H1 (cell line): ENCODE measurements at regions not wholly inside any gene's neighbourhood (a gene's known extent, or its start where the extent isn't known, plus 50 kb on each side); places are given as distances from the start of the nearest gene placed in this dataset.

Experiments used
- CTCF ChIA-PET: fragments of 300-600 bp; sonication (Branson Sonifier 250); formaldehyde crosslinking; loops from one replicate; lab custom pipeline; 2021; ENCODE audit not compliant: partially characterized antibody; lab: Charles Lee
- POLR2A ChIA-PET: fragments of 300-600 bp; sonication (Branson Sonifier 250); formaldehyde crosslinking; loops from one replicate; lab custom pipeline; 2021; ENCODE audit warnings: inconsistent platforms; ENCODE audit not compliant: partially characterized antibody; lab: Charles Lee
- DNase-seq, 2 experiments: peaks; one replicate each; pipeline versions ENCODE4 v3.0.0 to v3.0.0-alpha.2; 2010 to 2022; ENCODE audit warnings: low spot score in 2 of 2, low read depth in 1 of 2, mixed read lengths in 1 of 2
- FAIRE-seq: peaks from 2 replicates; lab custom pipeline; 2011; peaks lifted over from hg19 to GRCh38; lab: Jason Lieb, UNC
- H2AFZ ChIP-seq: 2 replicates; pipeline ENCODE4 v1.8.1; 2012; ENCODE audit warnings: low read length, inconsistent platforms
- H2AK5ac ChIP-seq: 2 replicates; pipeline ENCODE4 v1.6.1; 2013; ENCODE audit warnings: low read depth, low read length
- H2BK120ac ChIP-seq: replicated peaks from 2 replicates; pipeline ENCODE3; 2013; ENCODE audit warnings: low read depth, low read length, inconsistent platforms
- H2BK12ac ChIP-seq: 2 replicates; pipeline ENCODE4 v1.6.1; 2013; ENCODE audit warnings: low read depth, low read length
- H2BK15ac ChIP-seq: 2 replicates; pipeline ENCODE4 v1.6.1; 2013; ENCODE audit warnings: low read length
- H2BK20ac ChIP-seq: 2 replicates; pipeline ENCODE4 v1.6.1; 2013; ENCODE audit warnings: low read length
- H2BK5ac ChIP-seq: 2 replicates; pipeline ENCODE4 v1.6.1; 2013; ENCODE audit warnings: low read depth, low read length
- H3K14ac ChIP-seq: 2 replicates; pipeline ENCODE4 v1.6.1; 2013; ENCODE audit warnings: inconsistent platforms; ENCODE audit not compliant: insufficient read length
- H3K18ac ChIP-seq: 2 replicates; pipeline ENCODE4 v1.6.1; 2013; ENCODE audit warnings: low read length; ENCODE audit errors: extremely low read depth
- H3K23ac ChIP-seq: 2 replicates; pipeline ENCODE4 v1.6.1; 2013; ENCODE audit warnings: inconsistent platforms; ENCODE audit not compliant: insufficient read length
- H3K23me2 ChIP-seq: 2 replicates; pipeline ENCODE4 v1.6.1; 2013; ENCODE audit warnings: low read depth, low read length
- H3K27ac ChIP-seq: 2 replicates; pipeline ENCODE4 v1.6.1; 2011; ENCODE audit warnings: low read depth, low read length, inconsistent platforms
- H3K27me3 ChIP-seq, 4 experiments: replicated peaks in 1 of 4; 1 replicate in 1 of 4; 2 replicates in 3 of 4; pipeline versions ENCODE4 v1.6.1 to v1.8.1; 2011 to 2013; ENCODE audit warnings: low read length in 3 of 4, mild to moderate bottlenecking in 3 of 4, inconsistent platforms in 2 of 4, mixed read lengths in 2 of 4, moderate library complexity in 1 of 4; ENCODE audit not compliant: control insufficient read depth in 3 of 4, insufficient read depth in 3 of 4; ENCODE audit errors: extremely low read depth in 1 of 4
- H3K36me3 ChIP-seq, 4 experiments: 2 replicates each; pipeline versions ENCODE4 v1.6.1 to v1.8.1; 2011 to 2013; ENCODE audit warnings: mild to moderate bottlenecking in 4 of 4, low read length in 3 of 4, moderate library complexity in 2 of 4, control low read depth in 1 of 4, inconsistent platforms in 1 of 4; ENCODE audit not compliant: insufficient read depth in 4 of 4, control insufficient read depth in 2 of 4
- H3K4ac ChIP-seq: replicated peaks from 2 replicates; pipeline ENCODE3; 2013; ENCODE audit warnings: low read length, low read depth, mixed read lengths, inconsistent platforms; ENCODE audit not compliant: insufficient read length
- H3K4me1 ChIP-seq, 4 experiments: replicated peaks in 1 of 4; 1 replicate in 1 of 4; 2 replicates in 3 of 4; pipeline versions ENCODE4 v1.6.1 to v1.8.1; 2011 to 2013; ENCODE audit warnings: low read length in 3 of 4, inconsistent platforms in 2 of 4, mixed read lengths in 1 of 4; ENCODE audit not compliant: insufficient read depth in 4 of 4, control insufficient read depth in 3 of 4
- H3K4me2 ChIP-seq, 2 experiments: 2 replicates each; pipeline versions ENCODE4 v1.6.1 to v1.8.1; 2011 to 2013; ENCODE audit warnings: low read depth in 2 of 2, low read length in 2 of 2, control low read depth in 1 of 2, inconsistent platforms in 1 of 2, mild to moderate bottlenecking in 1 of 2; ENCODE audit not compliant: insufficient read depth in 1 of 2
- H3K4me3 ChIP-seq, 4 experiments: fragments of 200-600, 300-600 bp in 1 of 4; sonication (generic), shearing (Covaris generic), sonication (Bioruptor Twin) in 1 of 4; 2 replicates each; pipeline versions ENCODE4 v1.5.1 to v1.8.1; 2011 to 2016; ENCODE audit warnings: low read length in 4 of 4, low read depth in 3 of 4, control low read depth in 2 of 4, inconsistent platforms in 2 of 4, mild to moderate bottlenecking in 2 of 4, mixed read lengths in 1 of 4, moderate library complexity in 1 of 4; ENCODE audit not compliant: insufficient read depth in 2 of 4; ENCODE audit errors: extremely low read depth in 1 of 4
- H3K56ac ChIP-seq: replicated peaks from 2 replicates; pipeline ENCODE3; 2013; ENCODE audit warnings: low read depth, mild to moderate bottlenecking, mixed read lengths, low read length, inconsistent platforms; ENCODE audit not compliant: insufficient read length
- H3K79me1 ChIP-seq: 2 replicates; pipeline ENCODE4 v1.6.1; 2013; ENCODE audit warnings: low read depth, low read length, control low read depth
- H3K79me2 ChIP-seq, 2 experiments: 2 replicates each; pipeline versions ENCODE4 v1.6.1 to v1.8.1; 2012 to 2013; ENCODE audit warnings: low read length in 2 of 2, mild to moderate bottlenecking in 2 of 2, inconsistent platforms in 1 of 2; ENCODE audit not compliant: insufficient read depth in 2 of 2, control insufficient read depth in 1 of 2
- H3K9ac ChIP-seq, 4 experiments: replicated peaks in 1 of 4; 1 replicate in 1 of 4; 2 replicates in 3 of 4; pipeline versions ENCODE4 v1.6.1 to v1.8.1; 2011 to 2013; ENCODE audit warnings: low read depth in 3 of 4, low read length in 3 of 4, control low read depth in 2 of 4, mild to moderate bottlenecking in 2 of 4, moderate library complexity in 2 of 4, inconsistent platforms in 1 of 4; ENCODE audit errors: extremely low read depth in 1 of 4
- H3K9me3 ChIP-seq, 2 experiments: 2 replicates each; pipeline versions ENCODE4 v1.6.1 to v1.8.1; 2012 to 2013; ENCODE audit warnings: mild to moderate bottlenecking in 2 of 2, moderate library complexity in 2 of 2, control low read depth in 1 of 2, inconsistent platforms in 1 of 2, low read depth in 1 of 2, low read length in 1 of 2, mixed read lengths in 1 of 2; ENCODE audit not compliant: insufficient read depth in 2 of 2
- H4K20me1 ChIP-seq, 2 experiments: replicated peaks in 1 of 2; 2 replicates each; pipeline versions ENCODE3 to v1.8.1; 2011 to 2013; ENCODE audit warnings: inconsistent platforms in 2 of 2, low read length in 2 of 2, mild to moderate bottlenecking in 1 of 2; ENCODE audit not compliant: insufficient read depth in 2 of 2, control insufficient read depth in 1 of 2
- H4K5ac ChIP-seq: 2 replicates; pipeline ENCODE4 v1.6.1; 2013; ENCODE audit warnings: low read length, low read depth, mixed read lengths, inconsistent platforms; ENCODE audit not compliant: insufficient read length
- H4K8ac ChIP-seq: 2 replicates; pipeline ENCODE4 v1.8.0; 2013; ENCODE audit warnings: mild to moderate bottlenecking, moderate library complexity, low read length, inconsistent platforms; ENCODE audit not compliant: insufficient read depth; ENCODE audit errors: extremely low read depth
- H4K91ac ChIP-seq: replicated peaks from 2 replicates; pipeline ENCODE3; 2013; ENCODE audit warnings: low read length, mixed read lengths, inconsistent platforms; ENCODE audit not compliant: insufficient read length
- ASH2L ChIP-seq: fragments of 200-600, 300-600 bp; sonication (generic); IDR thresholded peaks from one replicate; pipeline ENCODE4 v1.7.1; 2017; ENCODE audit warnings: low read length
- BACH1 ChIP-seq: IDR thresholded peaks from 2 replicates; pipeline ENCODE4 v1.6.1; 2012; ENCODE audit warnings: low read length, improper control_type of control experiment
- CEBPB ChIP-seq: IDR thresholded peaks from 2 replicates; pipeline ENCODE4 v1.6.1; 2012; ENCODE audit warnings: low read depth, low read length
- E2F6 ChIP-seq: IDR thresholded peaks from 2 replicates; pipeline ENCODE4 v1.6.1; 2012; ENCODE audit warnings: inconsistent platforms
- EZH2 ChIP-seq: fragments of 200-600 bp; sonication (generic); IDR thresholded peaks from 2 replicates; pipeline ENCODE4 v1.7.1; 2012; ENCODE audit warnings: low read depth, mild to moderate bottlenecking, moderate library complexity, low read length, inconsistent platforms; ENCODE audit not compliant: severe bottlenecking
- HDAC2 ChIP-seq, 2 experiments: fragments of 300-600 bp in 1 of 2; sonication (generic) in 1 of 2; IDR thresholded peaks; 2 replicates each; pipeline ENCODE4 v1.6.1; 2011 to 2012; ENCODE audit warnings: low read depth in 2 of 2, low read length in 2 of 2, mild to moderate bottlenecking in 2 of 2, moderate library complexity in 2 of 2, borderline replicate concordance in 1 of 2, inconsistent platforms in 1 of 2
- HDAC6 ChIP-seq: IDR thresholded peaks from one replicate; pipeline ENCODE4 v1.7.1; 2012; ENCODE audit warnings: low read depth, mild to moderate bottlenecking, inconsistent platforms, low read length, moderate library complexity
- JUND ChIP-seq: IDR thresholded peaks from 2 replicates; pipeline ENCODE4 v1.6.1; 2011; ENCODE audit warnings: mild to moderate bottlenecking, improper control_type of control experiment, low read length
- NANOG ChIP-seq: IDR thresholded peaks from 2 replicates; pipeline ENCODE4 v1.6.1; 2011; ENCODE audit warnings: low read length, low read depth, mild to moderate bottlenecking, inconsistent platforms; ENCODE audit not compliant: insufficient read depth, poor library complexity, severe bottlenecking
- SIN3A ChIP-seq, 2 experiments: IDR thresholded peaks in 1 of 2; conservative IDR thresholded peaks in 1 of 2; 2 replicates each; pipeline ENCODE4 v1.6.1; 2011 to 2012; ENCODE audit warnings: low read length in 2 of 2, improper control_type of control experiment in 1 of 2, low read depth in 1 of 2, mild to moderate bottlenecking in 1 of 2
- SIRT6 ChIP-seq: IDR thresholded peaks from one replicate; pipeline ENCODE4 v1.7.1; 2012; ENCODE audit warnings: low read length, inconsistent platforms
- SIX5 ChIP-seq: IDR thresholded peaks from 2 replicates; pipeline ENCODE4 v1.6.1; 2011; ENCODE audit warnings: mild to moderate bottlenecking, low read depth, low read length
- SP4 ChIP-seq: IDR thresholded peaks from 2 replicates; pipeline ENCODE4 v1.6.1; 2012; ENCODE audit warnings: low read length, inconsistent platforms
- SRF ChIP-seq: IDR thresholded peaks from 2 replicates; pipeline ENCODE4 v1.6.1; 2011; ENCODE audit warnings: mild to moderate bottlenecking, low read depth, low read length, moderate library complexity
- TAF1 ChIP-seq: IDR thresholded peaks from 2 replicates; pipeline ENCODE4 v1.6.1; 2011; ENCODE audit warnings: mild to moderate bottlenecking, low read depth, low read length
- TEAD4 ChIP-seq: IDR thresholded peaks from 2 replicates; pipeline ENCODE4 v1.6.1; 2012; ENCODE audit warnings: low read depth, low read length, inconsistent platforms, mixed read lengths
- WGBS, 2 experiments: shearing (Covaris generic) in 1 of 2; methylation state at CpG; one replicate each; pipeline versions ENCODE4 v1.1.6 to v1.1.7; 2013 to 2015; ENCODE audit warnings: low lambda C conversion rate in 2 of 2, mixed read lengths in 2 of 2, inconsistent platforms in 1 of 2, low coverage in 1 of 2, missing lambda C conversion rate in 1 of 2; ENCODE audit not compliant: insufficient replicate concordance in 2 of 2, insufficient coverage in 1 of 2, insufficient read length in 1 of 2; ENCODE audit errors: extremely low coverage in 1 of 2, missing lambda C conversion rate in 1 of 2; 5-methylcytosine and 5-hydroxymethylcytosine counted together

GRCh38 chr14:27002179-27002578 lies 404.3 kb upstream of the NOVA1 start:
- Histone ChIP-seq H4K20me1 (no peaks in the 10 kb centered on the region), H3K18ac (no peak overlapping the region), H4K5ac (no peak overlapping the region), H3K4me2 (no peak overlapping the region), H3K79me1 (no peaks in the 10 kb centered on the region), H3K56ac (no peak overlapping the region), H3K79me2 (no peaks in the 10 kb centered on the region), H3K9me3 (no peaks in the 10 kb centered on the region), H3K9ac (no peak overlapping the region), H2BK20ac (no peak overlapping the region), H3K27me3 (no peaks in the 10 kb centered on the region), H3K23ac (no peak overlapping the region), H3K4me1 (no peaks in the 10 kb centered on the region), H2BK15ac (no peak overlapping the region), H3K36me3 (no peaks in the 10 kb centered on the region), H4K8ac (no peak overlapping the region), H4K91ac (no peak overlapping the region), H2BK120ac (no peak overlapping the region), H3K4ac (no peak overlapping the region), H3K23me2 (no peaks in the 10 kb centered on the region), H3K27ac (no peak overlapping the region), H2AFZ (no peak overlapping the region), H2BK12ac (no peak overlapping the region), H2AK5ac (no peak overlapping the region), H2BK5ac (no peak overlapping the region), H3K14ac (no peak overlapping the region), H3K4me3 (no peak overlapping the region)
- DNase-seq (no peak), FAIRE-seq (no peak)
- POLR2A ChIA-PET: no interaction called here
- 88% methylated on average over 2 of the region's 2 CpGs; no CpG with 5 or more reads in 1 of the 2 experiments for WGBS, 2 experiments
- CTCF ChIA-PET: no interaction called here
- TF ChIP-seq ASH2L: no peak
- TF ChIP-seq JUND: no peak
- TF ChIP-seq SIX5: no peak
- TF ChIP-seq BACH1: no peak
- no peak for TF ChIP-seq TAF1
- no peak for TF ChIP-seq SIN3A (conservative IDR thresholded peaks at IDR 0.05 in 1 of 2, IDR thresholded peaks at IDR 0.05 in 1 of 2; ENCODE audit: low read depth in 1 of 2, low read length in 2 of 2)
- TF ChIP-seq TEAD4: no peak
- no peak for TF ChIP-seq SP4
- TF ChIP-seq SIRT6: no peak
- no peak for TF ChIP-seq EZH2
- no peak for TF ChIP-seq NANOG
- TF ChIP-seq SRF: no peak
- TF ChIP-seq CEBPB: no peak
- TF ChIP-seq E2F6: no peak
- TF ChIP-seq HDAC6: no peak
- TF ChIP-seq HDAC2 (IDR thresholded peaks at IDR 0.05; ENCODE audit: borderline replicate concordance in 1 of 2, low read depth in 2 of 2, low read length in 2 of 2): no peak
